ENCODE measurements at regions not wholly inside any gene's neighbourhood (a gene's known extent, or its start where the extent isn't known, plus 50 kb on each side); places are given as distances from the start of the nearest gene placed in this dataset.

GRCh38 chr2:111642586-111643327 is 241.2 kb downstream of the ANAPC1 start:
- intact Hi-C loops (cut with DNase I, micrococcal nuclease), result no loop called here
- peaks cover 5% of the 10 kb centered on the region for H3K4me1 Mint-ChIP-seq
- POLR2A ChIA-PET, result no interaction called here
- peaks cover 2% of the 10 kb centered on the region for H3K36me3 Mint-ChIP-seq (ENCODE audit: low read depth)
- H3K27ac Mint-ChIP-seq, result no peak overlapping the region
- CTCF ChIA-PET, result interaction anchor here (0.6 to 1.1 kb wide), 3 partner anchors 24 to 808 kb away, joined by 3 to 6 read pairs (median 3); no protein-coding TSS in a partner anchor
- no peak for DNase-seq
- no peak for ATAC-seq
- peaks cover 20% of the 10 kb centered on the region for H3K27me3 Mint-ChIP-seq
- H3K4me3 Mint-ChIP-seq, result no peak overlapping the region
- H3K9me3 Mint-ChIP-seq (ENCODE audit: low read depth), result peaks cover 10% of the 10 kb centered on the region

- DNase-seq (no peak), ATAC-seq (no peak)
- Mint-ChIP-seq H3K36me3 (ENCODE audit: low read depth) (peaks cover 2% of the 10 kb centered on the region), H3K4me1 (peaks cover 5% of the 10 kb centered on the region), H3K9me3 (ENCODE audit: low read depth) (peaks cover 10% of the 10 kb centered on the region), H3K27me3 (peaks cover 20% of the 10 kb centered on the region), H3K27ac (no peak overlapping the region), H3K4me3 (no peak overlapping the region)
- intact Hi-C loops (cut with DNase I, micrococcal nuclease), result no loop called here
- ChIA-PET POLR2A (no interaction called here), CTCF (interaction anchor here (0.6 kb wide), 1 partner anchor 809 kb away, joined by 6 read pairs; no protein-coding TSS in a partner anchor)
Measured at GRCh38 chr2:111643759-111644158, 240.2 kb downstream of the ANAPC1 start.

- peaks cover 7% of the 10 kb centered on the region for H3K4me1 Mint-ChIP-seq
- H3K36me3 Mint-ChIP-seq (ENCODE audit: low read depth), result peaks cover 2% of the 10 kb centered on the region
- H3K27ac Mint-ChIP-seq, result no peak overlapping the region
- peaks cover 10% of the 10 kb centered on the region for H3K9me3 Mint-ChIP-seq (ENCODE audit: low read depth)
- no peak for ATAC-seq
- peaks cover 16% of the 10 kb centered on the region for H3K27me3 Mint-ChIP-seq
- POLR2A ChIA-PET, result no interaction called here
- DNase-seq, result no peak
- CTCF ChIA-PET, result interaction anchor here (1.2 kb wide), 1 partner anchor 10 kb away, joined by 4 read pairs; no protein-coding TSS in a partner anchor
- no peak overlapping the region for H3K4me3 Mint-ChIP-seq
- intact Hi-C loops (cut with DNase I, micrococcal nuclease), result no loop called here
Measured at GRCh38 chr2:111647359-111647758, 236.6 kb downstream of the ANAPC1 start.

- no peak overlapping the region for H3K4me3 Mint-ChIP-seq
- no peak overlapping the region for H3K27ac Mint-ChIP-seq
- H3K27me3 Mint-ChIP-seq, result peaks cover 20% of the 10 kb centered on the region
- peaks cover 3% of the 10 kb centered on the region for H3K9me3 Mint-ChIP-seq (ENCODE audit: low read depth)
- no peaks in the 10 kb centered on the region for H3K36me3 Mint-ChIP-seq (ENCODE audit: low read depth)
- DNase-seq (no peak), ATAC-seq (peak; percentile 49)
- H3K4me1 Mint-ChIP-seq, result peaks cover 7% of the 10 kb centered on the region
- intact Hi-C loops (cut with DNase I, micrococcal nuclease), result no loop called here
- POLR2A ChIA-PET, result no interaction called here
- CTCF ChIA-PET, result interaction anchor here (0.9 to 1.1 kb wide), 2 partner anchors 10 to 24 kb away, joined by 3 to 4 read pairs; no protein-coding TSS in a partner anchor
Measured at GRCh38 chr2:111652038-111652437, 232.0 kb downstream of the ANAPC1 start.

GRCh38 chr2:111652681-111653080 is 231.3 kb downstream of the ANAPC1 start:
- ATAC-seq, result no peak
- Mint-ChIP-seq H3K27me3 (peaks cover 20% of the 10 kb centered on the region), H3K4me3 (no peak overlapping the region), H3K36me3 (ENCODE audit: low read depth) (no peaks in the 10 kb centered on the region), H3K9me3 (ENCODE audit: low read depth) (no peaks in the 10 kb centered on the region), H3K27ac (no peak overlapping the region), H3K4me1 (peaks cover 7% of the 10 kb centered on the region)
- intact Hi-C loops (cut with DNase I, micrococcal nuclease), result no loop called here
- POLR2A ChIA-PET, result no interaction called here
- CTCF ChIA-PET, result no interaction called here
- no peak for DNase-seq

- Mint-ChIP-seq H3K36me3 (ENCODE audit: low read depth) (no peaks in the 10 kb centered on the region), H3K4me3 (no peak overlapping the region), H3K9me3 (ENCODE audit: low read depth) (no peaks in the 10 kb centered on the region), H3K4me1 (peaks cover 7% of the 10 kb centered on the region), H3K27me3 (peaks cover 20% of the 10 kb centered on the region), H3K27ac (no peak overlapping the region)
- intact Hi-C loops (cut with DNase I, micrococcal nuclease), result no loop called here
- DNase-seq (no peak), ATAC-seq (no peak)
- ChIA-PET POLR2A (no interaction called here), CTCF (no interaction called here)
Measured at GRCh38 chr2:111653103-111653624, 230.8 kb downstream of the ANAPC1 start.

- intact Hi-C loops (cut with DNase I, micrococcal nuclease), result no loop called here
- CTCF ChIA-PET, result interaction anchor here (0.7 kb wide), 1 partner anchor 431 kb away, joined by 3 read pairs; no protein-coding TSS in a partner anchor
- no peak for ATAC-seq
Measured at GRCh38 chr2:111653913-111654312, 230.1 kb downstream of the ANAPC1 start.

GRCh38 chr2:111654829-111655228 is 229.2 kb downstream of the ANAPC1 start:
- intact Hi-C loops (cut with DNase I, micrococcal nuclease), result no loop called here
- no peak for DNase-seq
- Mint-ChIP-seq H3K27ac (no peak overlapping the region), H3K27me3 (peaks cover 20% of the 10 kb centered on the region), H3K36me3 (ENCODE audit: low read depth) (no peaks in the 10 kb centered on the region), H3K9me3 (ENCODE audit: low read depth) (no peaks in the 10 kb centered on the region), H3K4me1 (peaks cover 7% of the 10 kb centered on the region), H3K4me3 (no peak overlapping the region)
- ChIA-PET POLR2A (interaction anchor here (0.6 kb wide), 1 partner anchor 15 kb away, joined by 5 read pairs; no protein-coding TSS in a partner anchor), CTCF (no interaction called here)
- no peak for ATAC-seq

More at GRCh38 chr2:111653913-111654312, 230.1 kb downstream of the ANAPC1 start:
- peaks cover 20% of the 10 kb centered on the region for H3K27me3 Mint-ChIP-seq
- no peak overlapping the region for H3K27ac Mint-ChIP-seq
- DNase-seq, result no peak
- POLR2A ChIA-PET, result no interaction called here
- no peaks in the 10 kb centered on the region for H3K36me3 Mint-ChIP-seq (ENCODE audit: low read depth)
- H3K4me3 Mint-ChIP-seq, result no peak overlapping the region
- no peaks in the 10 kb centered on the region for H3K9me3 Mint-ChIP-seq (ENCODE audit: low read depth)
- peaks cover 7% of the 10 kb centered on the region for H3K4me1 Mint-ChIP-seq

GRCh38 chr2:111656436-111656835 is 227.6 kb downstream of the ANAPC1 start:
- Mint-ChIP-seq H3K4me1 (peaks cover 7% of the 10 kb centered on the region), H3K4me3 (no peak overlapping the region), H3K27me3 (peaks cover 23% of the 10 kb centered on the region), H3K9me3 (ENCODE audit: low read depth) (no peaks in the 10 kb centered on the region), H3K27ac (no peak overlapping the region), H3K36me3 (ENCODE audit: low read depth) (no peaks in the 10 kb centered on the region)
- intact Hi-C loops (cut with DNase I, micrococcal nuclease), result no loop called here
- no peak for DNase-seq
- ATAC-seq, result no peak
- POLR2A ChIA-PET, result no interaction called here
- CTCF ChIA-PET, result no interaction called here

- Mint-ChIP-seq H3K4me3 (no peak overlapping the region), H3K9me3 (ENCODE audit: low read depth) (no peaks in the 10 kb centered on the region), H3K4me1 (peaks cover 5% of the 10 kb centered on the region), H3K27me3 (peaks cover 25% of the 10 kb centered on the region), H3K27ac (no peak overlapping the region), H3K36me3 (ENCODE audit: low read depth) (no peaks in the 10 kb centered on the region)
- ChIA-PET POLR2A (no interaction called here), CTCF (no interaction called here)
- no peak for DNase-seq
- intact Hi-C loops (cut with DNase I, micrococcal nuclease), result no loop called here
- ATAC-seq, result no peak
Measured at GRCh38 chr2:111656894-111657293, 227.1 kb downstream of the ANAPC1 start.

GRCh38 chr2:111657351-111657975 is 226.5 kb downstream of the ANAPC1 start:
- ChIA-PET POLR2A (interaction anchor here (0.6 kb wide), 1 partner anchor 937 kb away, joined by 3 read pairs; no protein-coding TSS in a partner anchor), CTCF (interaction anchor here (1.1 kb wide), 1 partner anchor 10 kb away, joined by 4 read pairs; no protein-coding TSS in a partner anchor)
- no peaks in the 10 kb centered on the region for H3K9me3 Mint-ChIP-seq (ENCODE audit: low read depth)
- peaks cover 2% of the 10 kb centered on the region for H3K4me1 Mint-ChIP-seq
- ATAC-seq (no peak), DNase-seq (no peak)
- intact Hi-C loops (cut with DNase I, micrococcal nuclease), result no loop called here
- H3K36me3 Mint-ChIP-seq (ENCODE audit: low read depth), result no peaks in the 10 kb centered on the region
- no peak overlapping the region for H3K27ac Mint-ChIP-seq
- no peak overlapping the region for H3K4me3 Mint-ChIP-seq
- H3K27me3 Mint-ChIP-seq, result peaks cover 22% of the 10 kb centered on the region

Data from activated CD4-positive, alpha-beta T cell treated with anti-CD3 and anti-CD28 coated beads for 36 hours (primary cell).